ENCODE measurements at regions not wholly inside any gene's neighbourhood (a gene's known extent, or its start where the extent isn't known, plus 50 kb on each side); places are given as distances from the start of the nearest gene placed in this dataset.
A peak's percentile ranks its signal among the peaks of the same experiment; 100 is the strongest.

DNA sequence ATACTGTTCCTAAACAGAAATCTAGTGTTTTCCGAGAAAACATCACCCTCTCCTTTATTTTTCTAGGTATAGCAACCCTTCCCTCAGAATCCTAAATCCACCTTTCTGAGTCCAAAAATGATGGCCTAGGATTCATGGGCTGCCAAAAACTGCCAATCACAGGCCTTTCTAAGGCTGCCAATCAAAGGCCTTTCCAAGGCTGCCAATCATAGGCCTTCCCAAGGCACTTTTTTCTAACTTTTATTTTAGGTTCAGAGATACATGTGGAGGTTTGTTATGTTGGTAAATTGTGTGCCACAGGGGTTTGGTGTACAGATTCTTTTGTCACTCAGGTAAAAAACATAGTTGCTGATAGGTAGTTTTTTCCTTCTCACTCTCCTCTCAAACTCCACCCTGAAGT, 673.7 kb downstream of the FAT4 start:
- Histone ChIP-seq H3K27ac (no peak overlapping the region), H3K4me3 (ENCODE audit: low read depth, low read length) (no peak overlapping the region), H3K36me3 (replicated peaks) (no peaks in the 10 kb centered on the region), H3K27me3 (replicated peaks) (no peaks in the 10 kb centered on the region)
- no peak for DNase-seq
- in situ Hi-C loops (cut with HindIII; ENCODE audit: low pct_ligation_motif_present, low sequenced_read_pairs), result no loop called here
- TF ChIP-seq, protein P1, sequence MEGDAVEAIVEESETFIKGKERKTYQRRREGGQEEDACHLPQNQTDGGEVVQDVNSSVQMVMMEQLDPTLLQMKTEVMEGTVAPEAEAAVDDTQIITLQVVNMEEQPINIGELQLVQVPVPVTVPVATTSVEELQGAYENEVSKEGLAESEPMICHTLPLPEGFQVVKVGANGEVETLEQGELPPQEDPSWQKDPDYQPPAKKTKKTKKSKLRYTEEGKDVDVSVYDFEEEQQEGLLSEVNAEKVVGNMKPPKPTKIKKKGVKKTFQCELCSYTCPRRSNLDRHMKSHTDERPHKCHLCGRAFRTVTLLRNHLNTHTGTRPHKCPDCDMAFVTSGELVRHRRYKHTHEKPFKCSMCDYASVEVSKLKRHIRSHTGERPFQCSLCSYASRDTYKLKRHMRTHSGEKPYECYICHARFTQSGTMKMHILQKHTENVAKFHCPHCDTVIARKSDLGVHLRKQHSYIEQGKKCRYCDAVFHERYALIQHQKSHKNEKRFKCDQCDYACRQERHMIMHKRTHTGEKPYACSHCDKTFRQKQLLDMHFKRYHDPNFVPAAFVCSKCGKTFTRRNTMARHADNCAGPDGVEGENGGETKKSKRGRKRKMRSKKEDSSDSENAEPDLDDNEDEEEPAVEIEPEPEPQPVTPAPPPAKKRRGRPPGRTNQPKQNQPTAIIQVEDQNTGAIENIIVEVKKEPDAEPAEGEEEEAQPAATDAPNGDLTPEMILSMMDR (IDR thresholded peaks at IDR 0.05; ENCODE audit: low read depth, low read length, missing control alignments), result no peak

DNA sequence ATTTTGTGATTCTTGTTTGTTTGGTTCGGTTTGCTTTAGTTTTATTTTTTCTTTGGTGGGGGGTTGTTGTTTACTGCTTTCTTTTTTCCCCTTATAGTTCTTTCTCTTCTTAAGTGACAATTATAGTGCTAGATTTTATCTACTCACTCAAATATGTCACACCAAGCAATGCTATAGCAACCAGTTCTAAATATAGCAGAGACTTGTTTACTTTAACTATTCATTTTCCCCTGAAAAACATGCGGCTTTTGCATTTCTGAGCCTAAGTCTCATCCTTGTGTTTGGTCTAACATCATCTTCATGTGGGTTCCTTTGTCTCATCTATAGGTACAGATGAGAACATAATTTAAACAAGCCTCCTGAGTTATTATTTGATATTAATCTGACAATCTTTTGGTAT, 676.6 kb downstream of the FAT4 start:
- in situ Hi-C loops (cut with HindIII; ENCODE audit: low pct_ligation_motif_present, low sequenced_read_pairs), result no loop called here
- no peak overlapping the region for H3K27ac ChIP-seq
- DNase-seq, result no peak
- TF ChIP-seq, protein P1 (IDR thresholded peaks at IDR 0.05; ENCODE audit: low read depth, low read length, missing control alignments), result no peak
- H3K36me3 ChIP-seq (replicated peaks), result no peaks in the 10 kb centered on the region
- no peaks in the 10 kb centered on the region for H3K27me3 ChIP-seq (replicated peaks)
- no peak overlapping the region for H3K4me3 ChIP-seq (ENCODE audit: low read depth, low read length)

DNA sequence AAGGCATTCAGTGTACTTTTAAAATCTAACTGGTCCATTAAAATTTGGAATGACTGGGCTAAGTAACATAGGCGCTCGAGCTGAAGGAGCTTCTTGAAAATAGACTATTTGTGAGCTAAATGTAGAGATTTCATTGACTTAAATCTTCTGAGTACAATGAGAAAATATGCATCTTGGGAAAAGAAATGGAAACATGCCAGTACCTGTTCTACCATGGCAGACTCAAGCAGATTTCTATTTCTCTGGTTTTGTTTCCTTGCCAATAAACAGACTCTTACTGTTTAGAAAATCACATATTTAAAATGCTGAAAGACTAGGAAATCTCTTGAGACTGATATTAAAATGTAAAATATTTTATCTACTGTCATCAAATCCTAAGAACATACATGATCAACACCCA, 678.1 kb downstream of the FAT4 start:
- H3K4me3 ChIP-seq (ENCODE audit: low read depth, low read length), result no peak overlapping the region
- no peak overlapping the region for H3K27ac ChIP-seq
- H3K27me3 ChIP-seq (replicated peaks), result no peaks in the 10 kb centered on the region
- no peak for DNase-seq
- in situ Hi-C loops (cut with HindIII; ENCODE audit: low pct_ligation_motif_present, low sequenced_read_pairs), result no loop called here
- TF ChIP-seq, protein P1 (IDR thresholded peaks at IDR 0.05; ENCODE audit: low read depth, low read length, missing control alignments), result no peak
- no peaks in the 10 kb centered on the region for H3K36me3 ChIP-seq (replicated peaks)

- Histone ChIP-seq H3K27me3 (replicated peaks) (no peaks in the 10 kb centered on the region), H3K36me3 (replicated peaks) (no peaks in the 10 kb centered on the region), H3K27ac (no peak overlapping the region), H3K4me3 (ENCODE audit: low read depth, low read length) (no peak overlapping the region)
- TF ChIP-seq, protein P1 (IDR thresholded peaks at IDR 0.05; ENCODE audit: low read depth, low read length, missing control alignments), result no peak
- in situ Hi-C loops (cut with HindIII; ENCODE audit: low pct_ligation_motif_present, low sequenced_read_pairs), result no loop called here
- DNase-seq, result no peak
These were observed 679.3 kb downstream of the FAT4 start for GRCh38 chr4:125994024-125994423.

GRCh38 chr4:125994430-125994829, 679.7 kb downstream of the FAT4 start:
- TF ChIP-seq, protein P1 (IDR thresholded peaks at IDR 0.05; ENCODE audit: low read depth, low read length, missing control alignments), result no peak
- in situ Hi-C loops (cut with HindIII; ENCODE audit: low pct_ligation_motif_present, low sequenced_read_pairs), result no loop called here
- Histone ChIP-seq H3K27ac (no peak overlapping the region), H3K36me3 (replicated peaks) (no peaks in the 10 kb centered on the region), H3K4me3 (ENCODE audit: low read depth, low read length) (no peak overlapping the region), H3K27me3 (replicated peaks) (no peaks in the 10 kb centered on the region)
- no peak for DNase-seq

DNA sequence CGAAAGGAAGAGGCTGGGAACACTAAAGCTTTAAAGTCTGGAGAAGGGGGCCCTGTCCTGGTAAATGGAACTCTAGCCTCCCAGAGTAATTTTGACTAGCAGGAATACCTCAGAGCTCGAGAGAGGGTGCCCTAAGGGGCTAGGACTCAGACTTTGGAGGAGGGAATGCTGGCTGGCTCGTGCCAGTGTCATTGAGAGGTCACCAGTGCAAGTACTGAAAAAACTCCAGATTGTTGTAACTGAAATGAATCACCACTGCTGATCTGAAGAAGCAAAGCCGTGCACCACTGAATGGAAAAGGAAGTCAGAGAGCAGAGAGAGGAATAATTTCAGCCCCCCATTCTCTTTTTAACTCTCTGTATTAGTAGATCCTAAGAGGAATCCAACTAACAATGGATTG, 690.2 kb downstream of the FAT4 start:
- Histone ChIP-seq H3K27ac (no peak overlapping the region), H3K27me3 (replicated peaks) (no peaks in the 10 kb centered on the region), H3K36me3 (replicated peaks) (no peaks in the 10 kb centered on the region), H3K4me3 (ENCODE audit: low read depth, low read length) (no peak overlapping the region)
- TF ChIP-seq, protein P1 (IDR thresholded peaks at IDR 0.05; ENCODE audit: low read depth, low read length, missing control alignments), result no peak
- peak; percentile 54 for DNase-seq
- in situ Hi-C loops (cut with HindIII; ENCODE audit: low pct_ligation_motif_present, low sequenced_read_pairs), result no loop called here
